DOHH2 (cell line): ENCODE measurements at regions not wholly inside any gene's neighbourhood (a gene's known extent, or its start where the extent isn't known, plus 50 kb on each side); places are given as distances from the start of the nearest gene placed in this dataset.

Experiments
- H3F3A ChIP-seq: fragments of 200-600 bp; sonication (generic), shearing (Covaris generic); 2 replicates; pipeline ENCODE4 v1.6.0; 2016; ENCODE audit warnings: antibody characterized with exemption, mild to moderate bottlenecking; ENCODE audit not compliant: control insufficient read depth, insufficient read depth
- H3K27ac ChIP-seq: fragments of 200-600 bp; sonication (generic); 2 replicates; pipeline ENCODE4 v1.5.1; 2014; ENCODE audit warnings: low read depth, mild to moderate bottlenecking, low read length, moderate library complexity
- H3K27me3 ChIP-seq: fragments of 200-600 bp; sonication (generic); 2 replicates; pipeline ENCODE4 v1.6.1; 2014; ENCODE audit warnings: mild to moderate bottlenecking, low read length, mixed read lengths; ENCODE audit not compliant: control insufficient read depth
- H3K36me3 ChIP-seq: fragments of 200-600 bp; sonication (generic); 2 replicates; pipeline ENCODE4 v1.6.1; 2014; ENCODE audit warnings: mild to moderate bottlenecking, low read length, moderate library complexity, mixed read lengths; ENCODE audit not compliant: control insufficient read depth
- H3K4me1 ChIP-seq: fragments of 200-600 bp; sonication (generic); 2 replicates; pipeline ENCODE4 v1.6.1; 2014; ENCODE audit warnings: mild to moderate bottlenecking, low read length, mixed read lengths; ENCODE audit not compliant: control insufficient read depth
- H3K4me2 ChIP-seq: fragments of 200-600 bp; sonication (generic); 2 replicates; pipeline ENCODE4 v1.6.0; 2014; ENCODE audit warnings: mild to moderate bottlenecking, low read length, moderate library complexity
- H3K4me3 ChIP-seq: fragments of 200-600 bp; sonication (generic); 2 replicates; pipeline ENCODE4 v1.5.1; 2014; ENCODE audit warnings: mild to moderate bottlenecking, low read length, mixed read lengths
- H3K79me2 ChIP-seq: fragments of 200-600 bp; sonication (generic); 2 replicates; pipeline ENCODE4 v1.6.1; 2014; ENCODE audit warnings: mild to moderate bottlenecking, low read length, mixed read lengths; ENCODE audit not compliant: control insufficient read depth
- H3K9me2 ChIP-seq: fragments of 200-600 bp; sonication (generic); replicated peaks from 2 replicates; pipeline ENCODE4 v1.6.1; 2014; ENCODE audit warnings: mild to moderate bottlenecking, low read length, mixed read lengths; ENCODE audit not compliant: control insufficient read depth
- H3K9me3 ChIP-seq: fragments of 200-600 bp; sonication (generic); 2 replicates; pipeline ENCODE4 v1.6.1; 2014; ENCODE audit warnings: antibody characterized with exemption, low read length, mixed read lengths; ENCODE audit not compliant: control insufficient read depth, insufficient read depth
- H4K20me1 ChIP-seq: fragments of 200-600 bp; sonication (generic); 2 replicates; pipeline ENCODE4 v1.6.0; 2014; ENCODE audit warnings: low read depth, mild to moderate bottlenecking, antibody characterized with exemption, low read length, moderate library complexity; ENCODE audit not compliant: control insufficient read depth, insufficient read depth
- CTCF ChIP-seq: fragments of 200-600 bp; sonication (generic); IDR thresholded peaks from one replicate; pipeline ENCODE4 v1.5.1; 2014; ENCODE audit warnings: antibody characterized with exemption, mild to moderate bottlenecking, low read depth, low read length; ENCODE audit not compliant: poor library complexity, severe bottlenecking
- EZH2phosphoT487 ChIP-seq: fragments of 200-600 bp; sonication (generic); IDR thresholded peaks from 2 replicates; pipeline ENCODE4 v1.6.1; 2017; ENCODE audit warnings: borderline replicate concordance, mild to moderate bottlenecking, antibody characterized with exemption, low read length, moderate library complexity, mixed read lengths

GRCh38 chr6:146914489-146915483 lies 289.4 kb upstream of the STXBP5 start:
- Histone ChIP-seq H3K4me3 (no peak overlapping the region), H3K9me3 (no peaks in the 10 kb centered on the region), H3K4me2 (no peak overlapping the region), H4K20me1 (no peaks in the 10 kb centered on the region), H3K27me3 (no peaks in the 10 kb centered on the region), H3F3A (no peaks in the 10 kb centered on the region), H3K4me1 (no peaks in the 10 kb centered on the region), H3K36me3 (no peaks in the 10 kb centered on the region), H3K79me2 (no peaks in the 10 kb centered on the region), H3K9me2 (no peaks in the 10 kb centered on the region), H3K27ac (no peak overlapping the region)
- TF ChIP-seq CTCF (no peak), EZH2phosphoT487 (no peak)

GRCh38 chr6:146915671-146916127 lies 288.5 kb upstream of the STXBP5 start:
- no peaks in the 10 kb centered on the region for H4K20me1 ChIP-seq
- no peak for TF ChIP-seq CTCF
- no peak for TF ChIP-seq EZH2phosphoT487
- H3K9me2 ChIP-seq: no peaks in the 10 kb centered on the region
- no peaks in the 10 kb centered on the region for H3F3A ChIP-seq
- H3K9me3 ChIP-seq: no peaks in the 10 kb centered on the region
- H3K36me3 ChIP-seq: no peaks in the 10 kb centered on the region
- H3K79me2 ChIP-seq: no peaks in the 10 kb centered on the region
- no peak overlapping the region for H3K27ac ChIP-seq
- H3K4me2 ChIP-seq: no peak overlapping the region
- H3K4me1 ChIP-seq: no peaks in the 10 kb centered on the region
- H3K4me3 ChIP-seq: no peak overlapping the region
- H3K27me3 ChIP-seq: no peaks in the 10 kb centered on the region

GRCh38 chr6:146916435-146917025 lies 287.7 kb upstream of the STXBP5 start:
- no peak for TF ChIP-seq CTCF
- no peak for TF ChIP-seq EZH2phosphoT487

More at GRCh38 chr6:146916435-146917025, 287.7 kb upstream of the STXBP5 start:
- no peak overlapping the region for H3K4me2 ChIP-seq
- no peak overlapping the region for H3K4me3 ChIP-seq
- no peaks in the 10 kb centered on the region for H3K9me2 ChIP-seq
- H3K36me3 ChIP-seq: no peaks in the 10 kb centered on the region
- H4K20me1 ChIP-seq: no peaks in the 10 kb centered on the region
- no peak overlapping the region for H3K27ac ChIP-seq
- no peaks in the 10 kb centered on the region for H3K27me3 ChIP-seq
- H3K9me3 ChIP-seq: no peaks in the 10 kb centered on the region
- H3F3A ChIP-seq: no peaks in the 10 kb centered on the region
- no peaks in the 10 kb centered on the region for H3K79me2 ChIP-seq
- H3K4me1 ChIP-seq: no peaks in the 10 kb centered on the region
